ENCODE measurements at regions not wholly inside any gene's neighbourhood (a gene's known extent, or its start where the extent isn't known, plus 50 kb on each side); places are given as distances from the start of the nearest gene placed in this dataset.

DNA sequence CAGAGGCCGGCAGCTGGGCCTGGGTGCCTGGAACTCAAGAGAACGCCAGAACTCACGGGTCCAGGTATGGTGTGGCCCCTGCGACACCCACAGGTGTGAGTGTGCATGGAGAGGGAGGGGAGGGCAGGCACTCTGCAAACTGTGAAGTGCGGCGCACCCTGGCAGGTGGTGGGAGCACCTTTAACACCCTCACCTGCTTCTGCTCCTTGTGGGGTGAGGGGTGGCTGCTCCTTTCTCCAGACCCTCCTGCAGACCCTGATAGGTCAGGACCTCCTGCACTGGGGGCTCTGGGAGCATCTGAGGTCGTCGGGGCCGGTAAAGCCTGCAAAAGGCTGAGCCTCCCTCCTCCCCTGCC lies 324.7 kb upstream of the SFSWAP start:
- TF ChIP-seq CTCF (IDR thresholded peaks at IDR 0.05; ENCODE audit: poor library complexity) = no peak
- no peak for TF ChIP-seq EZH2 (IDR thresholded peaks at IDR 0.05; ENCODE audit: borderline replicate concordance)
- TF ChIP-seq EZH2phosphoT487 (IDR thresholded peaks at IDR 0.05; ENCODE audit: low read depth, severe bottlenecking, unreplicated experiment) = no peak
